Activated naive CD8-positive, alpha-beta T cell treated with anti-CD3 and anti-CD28 coated beads for 36 hours (primary cell): ENCODE measurements at regions not wholly inside any gene's neighbourhood (a gene's known extent, or its start where the extent isn't known, plus 50 kb on each side); places are given as distances from the start of the nearest gene placed in this dataset.

ENCODE experiments used
- DNase-seq: peaks from one replicate; pipeline ENCODE4 v3.0.0; 2021
- H3K27ac Mint-ChIP-seq: one replicate; pipeline ENCODE4 v1.8.0; 2022; ENCODE audit warnings: mild to moderate bottlenecking, moderate library complexity, mixed read lengths
- H3K27me3 Mint-ChIP-seq: one replicate; pipeline ENCODE4 v1.8.0; 2022; ENCODE audit warnings: mild to moderate bottlenecking, mixed read lengths
- H3K36me3 Mint-ChIP-seq: one replicate; pipeline ENCODE4 v1.8.0; 2021; ENCODE audit warnings: mild to moderate bottlenecking, mixed read lengths
- H3K4me1 Mint-ChIP-seq: one replicate; pipeline ENCODE4 v1.8.0; 2021; ENCODE audit warnings: mixed read lengths
- H3K4me3 Mint-ChIP-seq: one replicate; pipeline ENCODE4 v1.8.0; 2022; ENCODE audit warnings: mild to moderate bottlenecking, moderate library complexity, mixed read lengths
- H3K9me3 Mint-ChIP-seq: one replicate; pipeline ENCODE4 v1.8.0; 2022; ENCODE audit warnings: mixed read lengths

DNA sequence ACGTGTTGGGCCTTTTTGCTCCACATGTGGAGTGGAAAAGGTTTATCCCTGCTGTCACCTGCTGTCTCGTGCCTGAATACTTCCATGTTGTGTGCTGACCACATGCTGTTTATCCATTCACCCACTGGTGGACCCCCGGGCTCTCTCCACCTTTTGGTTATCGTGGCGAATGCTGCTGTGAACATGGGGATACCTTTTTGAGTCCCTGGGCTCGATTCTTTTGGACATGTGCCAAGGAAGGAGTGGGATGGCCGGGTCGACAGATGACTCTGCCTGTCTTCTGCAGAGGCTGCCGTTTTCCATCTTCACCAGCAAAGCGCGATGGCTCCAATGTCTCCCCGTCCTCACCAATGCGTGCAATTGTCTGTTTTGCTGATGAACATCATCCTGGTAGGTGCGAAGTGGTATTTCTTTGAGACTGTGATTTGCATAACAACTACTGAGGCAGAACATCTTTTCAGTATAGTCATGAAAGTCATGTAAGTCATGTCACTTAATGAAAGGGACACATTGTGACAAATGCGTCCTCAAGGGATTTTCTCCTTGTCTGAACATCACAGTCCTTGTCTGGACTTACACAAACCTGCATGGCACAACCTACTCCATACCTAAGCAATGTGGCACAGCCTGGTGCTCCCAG, 758.7 kb downstream of the BRD1 start:
- no peaks in the 10 kb centered on the region for H3K9me3 Mint-ChIP-seq
- no peak overlapping the region for H3K27ac Mint-ChIP-seq
- no peak overlapping the region for H3K4me3 Mint-ChIP-seq
- peaks cover 4% of the 10 kb centered on the region for H3K27me3 Mint-ChIP-seq
- DNase-seq: no peak
- H3K4me1 Mint-ChIP-seq: no peaks in the 10 kb centered on the region
- H3K36me3 Mint-ChIP-seq: no peaks in the 10 kb centered on the region

- Mint-ChIP-seq H3K36me3 (no peaks in the 10 kb centered on the region), H3K9me3 (no peaks in the 10 kb centered on the region), H3K4me3 (no peak overlapping the region), H3K27me3 (peaks cover 13% of the 10 kb centered on the region), H3K4me1 (no peaks in the 10 kb centered on the region), H3K27ac (no peak overlapping the region)
- DNase-seq: no peak
Measured at GRCh38 chr22:49067504-49067903, 760.2 kb downstream of the BRD1 start.

DNA sequence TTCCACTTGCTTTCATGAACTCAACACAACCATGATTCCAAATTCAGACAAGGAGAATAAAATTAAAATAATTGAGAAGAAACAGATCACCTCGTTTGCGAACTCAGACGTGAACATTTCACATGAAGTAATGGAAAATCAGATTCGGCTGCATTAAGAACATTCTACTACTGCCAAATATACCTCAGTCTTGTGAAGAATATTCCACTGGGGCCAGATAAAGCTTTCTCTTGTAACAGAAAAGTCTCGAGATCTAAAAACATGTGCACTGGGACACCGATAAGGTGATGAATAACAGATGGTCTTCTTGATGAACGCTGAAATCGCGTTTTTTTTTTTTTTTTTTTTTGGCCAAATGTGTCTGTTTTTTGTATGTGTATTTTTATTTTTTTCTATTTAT, 761.1 kb downstream of the BRD1 start:
- peaks cover 14% of the 10 kb centered on the region for H3K27me3 Mint-ChIP-seq
- H3K27ac Mint-ChIP-seq: no peak overlapping the region
- H3K9me3 Mint-ChIP-seq: no peaks in the 10 kb centered on the region
- H3K4me3 Mint-ChIP-seq: no peak overlapping the region
- H3K4me1 Mint-ChIP-seq: no peaks in the 10 kb centered on the region
- no peak for DNase-seq
- H3K36me3 Mint-ChIP-seq: no peaks in the 10 kb centered on the region

GRCh38 chr22:49064836-49065235, 762.8 kb downstream of the BRD1 start:
- no peak overlapping the region for H3K4me3 Mint-ChIP-seq
- no peaks in the 10 kb centered on the region for H3K9me3 Mint-ChIP-seq
- DNase-seq: no peak
- no peaks in the 10 kb centered on the region for H3K4me1 Mint-ChIP-seq
- H3K36me3 Mint-ChIP-seq: no peaks in the 10 kb centered on the region
- H3K27me3 Mint-ChIP-seq: peaks cover 19% of the 10 kb centered on the region
- H3K27ac Mint-ChIP-seq: no peak overlapping the region

DNA sequence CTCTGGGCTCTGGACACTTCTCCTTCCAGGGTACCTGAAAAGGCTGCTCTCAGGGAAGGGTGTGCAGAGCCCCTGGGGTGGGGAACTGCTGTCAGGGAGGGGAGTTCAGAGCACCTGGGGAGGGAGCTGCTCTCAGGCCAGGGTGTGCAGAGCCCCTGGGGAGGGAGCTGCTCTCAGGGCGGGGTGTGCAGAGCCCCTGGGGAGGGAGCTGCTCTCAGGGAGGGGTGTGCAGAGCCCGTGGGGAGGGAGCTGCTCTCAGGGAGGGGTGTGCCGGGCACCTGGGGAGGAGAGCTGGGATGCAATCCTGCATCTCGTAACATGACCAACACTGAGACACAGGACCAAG, 764.2 kb downstream of the BRD1 start:
- Mint-ChIP-seq H3K27ac (no peak overlapping the region), H3K9me3 (no peaks in the 10 kb centered on the region), H3K27me3 (peaks cover 23% of the 10 kb centered on the region), H3K4me3 (no peak overlapping the region), H3K4me1 (no peaks in the 10 kb centered on the region), H3K36me3 (no peaks in the 10 kb centered on the region)
- DNase-seq: no peak

DNA sequence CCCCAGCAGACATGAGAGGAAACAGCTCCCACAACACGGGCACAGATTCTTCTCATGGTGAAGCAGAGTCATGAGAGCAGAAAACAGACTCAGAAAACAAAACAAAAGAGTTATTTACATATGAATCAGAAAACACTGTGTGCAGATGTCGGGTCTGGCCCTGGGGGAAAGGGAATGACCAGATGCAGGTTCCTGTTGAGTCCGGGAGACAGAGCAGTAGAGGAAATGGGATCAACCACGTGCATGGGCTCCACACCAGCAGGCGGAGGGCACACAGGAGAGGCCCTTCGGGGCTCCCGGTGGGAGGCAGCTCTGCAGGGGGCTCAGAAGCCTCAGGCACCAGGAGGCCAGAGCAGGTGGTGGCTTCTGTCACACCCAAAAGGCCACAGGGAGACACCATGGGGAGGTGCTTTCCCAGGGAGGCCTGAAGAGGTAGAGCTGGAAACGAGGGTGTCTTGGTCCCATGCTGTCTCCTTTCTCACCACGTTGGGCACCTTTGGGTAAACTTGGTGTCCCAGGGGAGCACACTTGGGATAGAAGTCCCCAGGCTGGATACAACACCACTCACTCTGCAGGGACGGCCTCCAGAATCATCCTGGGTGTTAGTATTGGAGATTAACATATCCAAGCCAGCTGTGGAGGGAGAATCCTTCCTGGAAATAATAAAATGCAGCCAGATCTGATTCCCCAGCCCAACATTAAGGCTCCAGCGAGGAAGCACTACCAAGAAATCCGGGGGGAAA, 764.7 kb downstream of the BRD1 start:
- Mint-ChIP-seq H3K4me3 (no peak overlapping the region), H3K27ac (no peak overlapping the region), H3K4me1 (no peaks in the 10 kb centered on the region)

GRCh38 chr22:49062155-49062801, 765.4 kb downstream of the BRD1 start:
- Mint-ChIP-seq H3K4me1 (no peaks in the 10 kb centered on the region), H3K27me3 (peaks cover 29% of the 10 kb centered on the region), H3K36me3 (no peaks in the 10 kb centered on the region), H3K27ac (no peak overlapping the region), H3K9me3 (no peaks in the 10 kb centered on the region), H3K4me3 (no peak overlapping the region)
- DNase-seq: no peak

More for the DNA sequence above, 764.7 kb downstream of the BRD1 start:
- DNase-seq: no peak
- H3K9me3 Mint-ChIP-seq: no peaks in the 10 kb centered on the region
- H3K27me3 Mint-ChIP-seq: peaks cover 29% of the 10 kb centered on the region
- no peaks in the 10 kb centered on the region for H3K36me3 Mint-ChIP-seq

- Mint-ChIP-seq H3K36me3 (no peaks in the 10 kb centered on the region), H3K4me3 (no peak overlapping the region), H3K27me3 (peaks cover 24% of the 10 kb centered on the region), H3K27ac (no peak overlapping the region), H3K4me1 (no peaks in the 10 kb centered on the region), H3K9me3 (no peaks in the 10 kb centered on the region)
- DNase-seq: no peak
Measured at GRCh38 chr22:49057910-49058309, 769.8 kb downstream of the BRD1 start.

- Mint-ChIP-seq H3K4me1 (no peaks in the 10 kb centered on the region), H3K27me3 (peaks cover 20% of the 10 kb centered on the region), H3K27ac (no peak overlapping the region), H3K36me3 (no peaks in the 10 kb centered on the region), H3K9me3 (no peaks in the 10 kb centered on the region), H3K4me3 (no peak overlapping the region)
- DNase-seq: no peak
Measured at GRCh38 chr22:49056301-49056700, 771.4 kb downstream of the BRD1 start.

DNA sequence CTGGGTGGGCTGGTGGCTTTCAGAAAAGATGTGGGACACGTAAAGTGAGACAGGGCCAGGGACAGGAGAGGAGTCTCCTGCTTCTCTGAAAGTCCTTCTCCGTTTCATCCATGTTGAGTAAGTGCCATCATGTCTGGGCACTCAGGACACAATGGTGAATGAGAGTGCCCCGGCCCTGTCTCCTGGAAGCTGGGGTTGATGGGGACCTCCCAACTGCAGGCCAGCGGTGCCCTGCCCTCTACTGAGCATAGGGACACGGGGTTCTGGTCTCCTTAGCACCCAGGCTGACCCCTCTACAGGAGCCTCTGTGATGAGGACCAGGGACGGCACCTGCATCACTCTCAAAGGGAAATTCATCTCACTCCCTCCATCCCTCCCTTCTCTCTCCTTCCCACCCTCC, 772.3 kb downstream of the BRD1 start:
- Mint-ChIP-seq H3K27me3 (peaks cover 24% of the 10 kb centered on the region), H3K4me1 (no peaks in the 10 kb centered on the region), H3K9me3 (no peaks in the 10 kb centered on the region), H3K4me3 (no peak overlapping the region), H3K27ac (no peak overlapping the region), H3K36me3 (no peaks in the 10 kb centered on the region)
- DNase-seq: no peak

DNA sequence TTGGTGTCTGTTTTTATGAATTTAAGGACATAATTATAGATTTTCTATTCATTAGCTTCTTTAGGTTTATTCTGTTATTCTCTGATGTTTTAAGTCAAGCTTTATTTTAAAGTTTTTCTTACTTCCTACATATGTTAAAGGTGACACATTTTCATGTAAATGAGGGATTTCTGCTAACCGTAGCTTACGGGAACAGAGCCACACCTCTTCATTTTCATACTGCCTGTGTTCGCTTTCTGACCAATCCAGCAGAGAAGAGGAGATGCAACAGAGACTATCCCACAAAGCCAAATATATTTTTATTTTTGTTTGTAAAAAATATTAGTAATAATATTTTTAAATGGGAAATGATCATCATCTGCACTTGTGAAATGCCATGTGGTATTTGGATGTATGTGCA, 774.1 kb downstream of the BRD1 start:
- Mint-ChIP-seq H3K9me3 (no peaks in the 10 kb centered on the region), H3K4me3 (no peak overlapping the region), H3K27ac (no peak overlapping the region), H3K36me3 (no peaks in the 10 kb centered on the region), H3K4me1 (no peaks in the 10 kb centered on the region), H3K27me3 (peaks cover 19% of the 10 kb centered on the region)
- no peak for DNase-seq

DNA sequence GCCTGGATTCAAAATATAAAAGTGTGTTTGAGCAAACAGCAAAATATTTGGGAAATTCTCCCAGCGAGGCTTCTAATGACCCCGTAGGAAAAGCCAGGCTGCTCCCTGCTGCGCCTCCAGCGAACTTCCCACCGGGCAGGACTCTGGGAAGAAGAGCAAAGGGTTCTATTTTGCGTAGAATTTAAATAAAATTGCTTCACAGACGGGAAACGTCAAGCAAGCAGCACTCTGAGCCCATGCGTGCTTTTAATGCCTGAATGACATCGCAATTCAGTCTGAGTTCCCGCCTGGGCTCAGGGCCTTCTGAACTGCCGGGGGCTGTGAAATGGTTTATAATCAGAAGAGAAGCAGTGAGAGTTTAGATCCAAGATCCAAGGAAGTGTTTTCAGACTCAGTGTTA, 775.1 kb downstream of the BRD1 start:
- Mint-ChIP-seq H3K27ac (peak overlapping the region; percentile 32), H3K4me3 (peak overlapping the region; percentile 75)
- DNase-seq: no peak

DNA sequence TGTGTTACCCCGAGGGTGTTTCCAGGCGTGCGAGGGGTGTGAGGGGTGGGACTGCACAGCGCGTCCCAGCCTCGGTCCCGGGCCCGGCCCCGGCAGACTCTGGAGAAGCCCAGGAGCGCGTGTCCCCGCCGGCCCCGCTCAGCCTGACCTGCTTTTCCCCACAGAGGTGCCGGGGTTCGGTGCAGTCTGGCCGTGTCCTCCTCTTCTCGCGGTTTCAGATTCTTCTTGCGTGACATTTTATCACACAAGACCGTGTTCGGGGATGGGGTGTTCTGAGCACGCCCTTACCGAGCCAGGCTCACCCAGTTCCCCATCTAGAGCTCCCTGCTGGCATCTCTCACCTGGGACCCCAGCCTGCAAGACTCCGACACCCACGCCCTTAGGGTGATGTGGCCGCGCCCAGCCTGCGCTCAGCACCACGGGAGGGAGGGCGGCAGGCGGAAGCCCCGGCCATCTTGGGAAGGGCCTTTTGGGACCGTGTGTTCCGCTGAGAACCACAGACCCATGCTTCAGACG, 775.6 kb downstream of the BRD1 start:
- peak; percentile 40 for DNase-seq
- Mint-ChIP-seq H3K9me3 (no peaks in the 10 kb centered on the region), H3K4me1 (no peaks in the 10 kb centered on the region), H3K27me3 (peaks cover 11% of the 10 kb centered on the region), H3K36me3 (no peaks in the 10 kb centered on the region), H3K4me3 (peak overlapping the region; percentile 75), H3K27ac (peak overlapping the region; percentile 32)

More for the DNA sequence above, 775.1 kb downstream of the BRD1 start:
- peaks cover 13% of the 10 kb centered on the region for H3K27me3 Mint-ChIP-seq
- H3K4me1 Mint-ChIP-seq: no peaks in the 10 kb centered on the region
- H3K9me3 Mint-ChIP-seq: no peaks in the 10 kb centered on the region
- H3K36me3 Mint-ChIP-seq: no peaks in the 10 kb centered on the region

GRCh38 chr22:49051491-49052022, 776.1 kb downstream of the BRD1 start:
- DNase-seq: no peak
- Mint-ChIP-seq H3K27ac (no peak overlapping the region), H3K27me3 (peaks cover 8% of the 10 kb centered on the region), H3K9me3 (no peaks in the 10 kb centered on the region), H3K36me3 (no peaks in the 10 kb centered on the region), H3K4me3 (peak overlapping the region; percentile 75), H3K4me1 (no peaks in the 10 kb centered on the region)

DNA sequence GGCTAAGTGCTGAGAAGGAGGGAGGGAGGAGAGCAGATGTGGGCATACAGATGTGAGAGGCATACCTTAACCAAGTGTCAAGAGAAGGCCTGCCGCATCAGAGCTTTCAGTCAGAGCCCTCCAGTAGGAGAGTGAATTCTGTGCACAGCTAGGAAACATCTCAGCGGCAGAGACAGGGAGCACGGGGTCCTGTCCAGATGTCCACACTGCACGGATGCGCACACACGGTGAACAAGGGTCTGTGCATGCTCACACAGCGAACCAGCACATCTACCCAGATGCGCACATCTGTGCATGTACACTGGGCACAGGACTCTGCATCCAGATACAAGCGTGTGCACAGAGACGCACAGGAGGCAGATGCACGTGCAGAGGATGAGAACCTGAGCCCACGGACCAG, 778.0 kb downstream of the BRD1 start:
- Mint-ChIP-seq H3K4me3 (no peak overlapping the region), H3K36me3 (no peaks in the 10 kb centered on the region), H3K27ac (no peak overlapping the region), H3K27me3 (peaks cover 8% of the 10 kb centered on the region), H3K9me3 (no peaks in the 10 kb centered on the region), H3K4me1 (no peaks in the 10 kb centered on the region)
- no peak for DNase-seq
